ENCODE measurements at regions not wholly inside any gene's neighbourhood (a gene's known extent, or its start where the extent isn't known, plus 50 kb on each side); places are given as distances from the start of the nearest gene placed in this dataset.

- no peak for TF ChIP-seq CTCF (IDR thresholded peaks at IDR 0.05; ENCODE audit: unreplicated experiment)
- Mint-ChIP-seq H3K27me3 (ENCODE audit: unreplicated experiment) (no peaks in the 10 kb centered on the region), H3K36me3 (ENCODE audit: insufficient read depth, unreplicated experiment) (no peaks in the 10 kb centered on the region), H3K4me3 (ENCODE audit: low read depth, unreplicated experiment) (no peak overlapping the region), H3K4me1 (ENCODE audit: low read depth, unreplicated experiment) (no peaks in the 10 kb centered on the region), H3K27ac (ENCODE audit: unreplicated experiment) (no peak overlapping the region), H3K9me3 (ENCODE audit: low read depth, unreplicated experiment) (no peaks in the 10 kb centered on the region)
- CTCF ChIA-PET = no interaction called here
- BruUV-seq (replicated peaks) = no TSS peak
- intact Hi-C loops (cut with micrococcal nuclease; ENCODE audit: unreplicated experiment) = no loop called here
- no peak for DNase-seq
Observed at GRCh38 chr4:188328966-188329365, 189.7 kb downstream of the TRIML1 start.

DNA sequence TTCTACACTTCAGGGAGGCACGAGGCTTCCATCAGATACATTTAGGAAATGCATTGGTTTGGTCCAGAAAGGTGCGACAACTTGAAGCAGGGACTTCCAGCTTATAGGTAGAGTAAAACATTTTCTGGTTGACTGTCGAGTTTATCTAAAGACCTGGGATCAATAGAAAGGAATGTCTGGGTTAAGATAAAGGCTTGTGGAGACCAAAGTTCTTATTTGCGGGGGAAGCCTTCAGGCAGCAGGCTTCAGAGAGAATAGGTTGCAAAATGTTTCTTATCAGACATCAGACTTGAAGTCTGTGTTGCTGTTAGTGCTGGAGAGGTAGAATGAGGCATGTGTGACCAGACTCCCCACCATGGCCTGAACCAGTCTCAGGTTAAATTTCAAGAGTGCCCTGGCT, 190.3 kb downstream of the TRIML1 start:
- Mint-ChIP-seq H3K27ac (ENCODE audit: unreplicated experiment) (no peak overlapping the region), H3K9me3 (ENCODE audit: low read depth, unreplicated experiment) (peaks cover 2% of the 10 kb centered on the region), H3K4me3 (ENCODE audit: low read depth, unreplicated experiment) (no peak overlapping the region), H3K36me3 (ENCODE audit: insufficient read depth, unreplicated experiment) (no peaks in the 10 kb centered on the region), H3K27me3 (ENCODE audit: unreplicated experiment) (no peaks in the 10 kb centered on the region), H3K4me1 (ENCODE audit: low read depth, unreplicated experiment) (no peaks in the 10 kb centered on the region)
- no TSS peak for BruUV-seq (replicated peaks)
- CTCF ChIA-PET = no interaction called here
- DNase-seq = no peak
- intact Hi-C loops (cut with micrococcal nuclease; ENCODE audit: unreplicated experiment) = no loop called here
- no peak for TF ChIP-seq CTCF (IDR thresholded peaks at IDR 0.05; ENCODE audit: unreplicated experiment)

DNA sequence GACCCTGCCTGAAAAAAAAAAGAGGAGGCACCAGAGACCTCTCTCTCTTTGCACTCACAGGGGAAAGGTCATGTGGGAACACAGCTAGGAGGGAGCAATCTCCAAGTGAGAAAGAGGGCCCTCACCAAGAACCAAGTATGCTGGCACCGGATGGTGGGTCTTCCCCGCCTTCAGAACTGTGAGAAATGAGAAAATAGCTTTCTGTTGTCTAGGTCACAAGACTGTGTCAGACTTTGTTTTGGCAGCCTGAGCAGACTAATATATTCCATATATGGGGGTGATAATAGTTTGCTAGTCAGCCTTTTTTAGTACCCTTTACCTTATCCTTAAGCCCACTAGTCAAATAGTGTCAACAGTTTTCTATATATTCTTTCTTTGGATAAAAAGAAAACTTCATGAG, 193.0 kb downstream of the TRIML1 start:
- Mint-ChIP-seq H3K36me3 (ENCODE audit: insufficient read depth, unreplicated experiment) (no peaks in the 10 kb centered on the region), H3K9me3 (ENCODE audit: low read depth, unreplicated experiment) (peaks cover 2% of the 10 kb centered on the region), H3K4me1 (ENCODE audit: low read depth, unreplicated experiment) (no peaks in the 10 kb centered on the region), H3K4me3 (ENCODE audit: low read depth, unreplicated experiment) (no peak overlapping the region), H3K27ac (ENCODE audit: unreplicated experiment) (no peak overlapping the region), H3K27me3 (ENCODE audit: unreplicated experiment) (no peaks in the 10 kb centered on the region)
- TF ChIP-seq CTCF (IDR thresholded peaks at IDR 0.05; ENCODE audit: unreplicated experiment) = no peak
- no peak for DNase-seq
- CTCF ChIA-PET = no interaction called here
- intact Hi-C loops (cut with micrococcal nuclease; ENCODE audit: unreplicated experiment) = no loop called here
- BruUV-seq (replicated peaks) = no TSS peak

- Mint-ChIP-seq H3K27me3 (ENCODE audit: unreplicated experiment) (no peaks in the 10 kb centered on the region), H3K4me3 (ENCODE audit: low read depth, unreplicated experiment) (no peak overlapping the region), H3K4me1 (ENCODE audit: low read depth, unreplicated experiment) (no peaks in the 10 kb centered on the region), H3K36me3 (ENCODE audit: insufficient read depth, unreplicated experiment) (no peaks in the 10 kb centered on the region), H3K9me3 (ENCODE audit: low read depth, unreplicated experiment) (peaks cover 2% of the 10 kb centered on the region), H3K27ac (ENCODE audit: unreplicated experiment) (no peak overlapping the region)
- CTCF ChIA-PET = interaction anchor here (0.6 kb wide), 1 partner anchor 29 kb away, joined by 3 read pairs; no protein-coding TSS in a partner anchor
- BruUV-seq (replicated peaks) = no TSS peak
- no peak for DNase-seq
- intact Hi-C loops (cut with micrococcal nuclease; ENCODE audit: unreplicated experiment) = no loop called here
- TF ChIP-seq CTCF (IDR thresholded peaks at IDR 0.05; ENCODE audit: unreplicated experiment) = no peak
Observed at GRCh38 chr4:188336891-188337290, 197.7 kb downstream of the TRIML1 start.

GRCh38 chr4:188341428-188341827, 202.2 kb downstream of the TRIML1 start:
- no peaks in the 10 kb centered on the region for H3K4me1 Mint-ChIP-seq (ENCODE audit: low read depth, unreplicated experiment)
- peaks cover 3% of the 10 kb centered on the region for H3K9me3 Mint-ChIP-seq (ENCODE audit: low read depth, unreplicated experiment)
- intact Hi-C loops (cut with micrococcal nuclease; ENCODE audit: unreplicated experiment) = no loop called here

More at GRCh38 chr4:188341428-188341827, 202.2 kb downstream of the TRIML1 start:
- Mint-ChIP-seq H3K36me3 (ENCODE audit: insufficient read depth, unreplicated experiment) (no peaks in the 10 kb centered on the region), H3K4me3 (ENCODE audit: low read depth, unreplicated experiment) (no peak overlapping the region), H3K27me3 (ENCODE audit: unreplicated experiment) (no peaks in the 10 kb centered on the region), H3K27ac (ENCODE audit: unreplicated experiment) (no peak overlapping the region)
- CTCF ChIA-PET = no interaction called here
- BruUV-seq (replicated peaks) = no TSS peak
- DNase-seq = no peak
- TF ChIP-seq CTCF (IDR thresholded peaks at IDR 0.05; ENCODE audit: unreplicated experiment) = no peak
